NCI-H2029 treated with DMSO at 0.1 percent for 48 hours (cell line): ENCODE measurements at regions not wholly inside any gene's neighbourhood (a gene's known extent, or its start where the extent isn't known, plus 50 kb on each side); places are given as distances from the start of the nearest gene placed in this dataset.

Source experiments
- DNase-seq: peaks from one replicate; lab custom pipeline; 2025; lab: John Stamatoyannopoulos, UW

- no peak for DNase-seq
Observed at GRCh38 chr4:114537352-114537751, 61.3 kb upstream of the UGT8 start.

GRCh38 chr4:114538012-114538617 is 60.5 kb upstream of the UGT8 start:
- no peak for DNase-seq

- no peak for DNase-seq
Observed at GRCh38 chr4:114539985-114540384, 58.6 kb upstream of the UGT8 start.

GRCh38 chr4:114547340-114548134 is 51.1 kb upstream of the UGT8 start:
- no peak for DNase-seq
